HEK293 (cell line): ENCODE measurements at regions not wholly inside any gene's neighbourhood (a gene's known extent, or its start where the extent isn't known, plus 50 kb on each side); places are given as distances from the start of the nearest gene placed in this dataset.

Experiments used
- CTCF ChIA-PET: fragments of 350-600 bp; formaldehyde crosslinking; extraction: SDS; loops from one replicate; lab custom pipeline; 2021; ENCODE audit warnings: antibody characterized with exemption; lab: Yijun Ruan, JAX
- POLR2A ChIA-PET: fragments of 300-600 bp; formaldehyde crosslinking; extraction: SDS; loops from one replicate; lab custom pipeline; 2020; ENCODE audit warnings: antibody characterized with exemption, inconsistent platforms; lab: Yijun Ruan, JAX
- H3K27ac ChIP-seq: fragments of 200-500 bp; sonication (Bioruptor generic); 2 replicates; pipeline ENCODE4 v1.5.1; 2014; ENCODE audit warnings: low read depth, low read length, control low read depth, inconsistent platforms; ENCODE audit errors: extremely low read depth
- H3K36me3 ChIP-seq, 2 experiments: fragments of 200-500 bp in 1 of 2; sonication (Bioruptor generic) in 1 of 2; 1 replicate in 1 of 2; 2 replicates in 1 of 2; pipeline ENCODE4 v1.5.1; 2014 to 2017; ENCODE audit warnings: inconsistent platforms in 2 of 2, low read length in 2 of 2; ENCODE audit not compliant: control insufficient read depth in 2 of 2, insufficient read depth in 1 of 2
- H3K4me1 ChIP-seq: fragments of 200-500 bp; sonication (Bioruptor generic); 2 replicates; pipeline ENCODE4 v1.5.1; 2014; ENCODE audit warnings: mild to moderate bottlenecking, low read length, inconsistent platforms; ENCODE audit not compliant: control insufficient read depth, insufficient read depth
- H3K4me3 ChIP-seq: 2 replicates; pipeline ENCODE4 v1.5.1; 2011; ENCODE audit warnings: low read depth, mild to moderate bottlenecking, control low read depth, low read length, moderate library complexity
- H3K9me3 ChIP-seq: fragments of 200-500 bp; sonication (Bioruptor generic); 2 replicates; pipeline ENCODE4 v1.5.1; 2014; ENCODE audit warnings: low read depth, low read length, inconsistent platforms; ENCODE audit not compliant: control insufficient read depth, insufficient read depth
- GLI4 ChIP-seq: fragments of 450-650 bp; formaldehyde crosslinking; IDR thresholded peaks from 2 replicates; pipeline ENCODE4 v1.5.1; 2016; ENCODE audit warnings: missing biosample characterization, missing genetic modification characterization
- GLIS1 ChIP-seq: fragments of 450-650 bp; formaldehyde crosslinking; IDR thresholded peaks from 2 replicates; pipeline ENCODE4 v1.5.1; 2016; ENCODE audit warnings: missing biosample characterization, missing genetic modification characterization
- OSR2 ChIP-seq: fragments of 450-650 bp; formaldehyde crosslinking; IDR thresholded peaks from 2 replicates; pipeline ENCODE4 v1.5.1; 2016; ENCODE audit warnings: missing biosample characterization, missing genetic modification characterization
- PRDM1 ChIP-seq: fragments of 450-650 bp; formaldehyde crosslinking; IDR thresholded peaks from 2 replicates; pipeline ENCODE4; 2016; ENCODE audit warnings: missing biosample characterization, missing genetic modification characterization
- SCRT2 ChIP-seq: fragments of 450-650 bp; formaldehyde crosslinking; IDR thresholded peaks from 2 replicates; pipeline ENCODE4 v1.5.1; 2016; ENCODE audit warnings: missing biosample characterization, missing genetic modification characterization
- SP3 ChIP-seq: fragments of 450-650 bp; formaldehyde crosslinking; IDR thresholded peaks from 2 replicates; pipeline ENCODE4 v1.5.1; 2016; ENCODE audit warnings: missing biosample characterization, missing genetic modification characterization
- ZBTB20 ChIP-seq: fragments of 450-650 bp; formaldehyde crosslinking; IDR thresholded peaks from 2 replicates; pipeline ENCODE4 v1.5.1; 2016; ENCODE audit warnings: missing biosample characterization, missing genetic modification characterization
- ZNF112 ChIP-seq: fragments of 450-650 bp; formaldehyde crosslinking; IDR thresholded peaks from 2 replicates; pipeline ENCODE4 v1.5.0; 2017; ENCODE audit warnings: missing biosample characterization, missing genetic modification characterization
- ZNF132 ChIP-seq: fragments of 450-650 bp; formaldehyde crosslinking; IDR thresholded peaks from 2 replicates; pipeline ENCODE4 v1.5.1; 2017; ENCODE audit warnings: missing biosample characterization, missing genetic modification characterization, borderline replicate concordance
- ZNF155 ChIP-seq: fragments of 450-650 bp; formaldehyde crosslinking; IDR thresholded peaks from 2 replicates; pipeline ENCODE4 v1.5.1; 2016; ENCODE audit warnings: missing biosample characterization, missing genetic modification characterization
- ZNF18 ChIP-seq: fragments of 450-650 bp; formaldehyde crosslinking; IDR thresholded peaks from 2 replicates; pipeline ENCODE4 v1.5.1; 2016; ENCODE audit warnings: missing biosample characterization, missing genetic modification characterization
- ZNF311 ChIP-seq: fragments of 450-650 bp; formaldehyde crosslinking; IDR thresholded peaks from 2 replicates; pipeline ENCODE4 v1.5.1; 2017; ENCODE audit warnings: missing biosample characterization, missing genetic modification characterization, borderline replicate concordance
- ZNF350 ChIP-seq: fragments of 450-650 bp; formaldehyde crosslinking; IDR thresholded peaks from 2 replicates; pipeline ENCODE4 v1.5.0; 2017; ENCODE audit warnings: missing biosample characterization, mild to moderate bottlenecking, missing genetic modification characterization
- ZNF416 ChIP-seq: fragments of 450-650 bp; formaldehyde crosslinking; IDR thresholded peaks from 2 replicates; pipeline ENCODE4 v1.5.1; 2016; ENCODE audit warnings: missing biosample characterization, missing genetic modification characterization
- ZNF423 ChIP-seq: fragments of 450-650 bp; formaldehyde crosslinking; IDR thresholded peaks from 2 replicates; pipeline ENCODE4 v1.5.1; 2016; ENCODE audit warnings: missing biosample characterization, missing genetic modification characterization
- ZNF701 ChIP-seq: fragments of 450-650 bp; formaldehyde crosslinking; IDR thresholded peaks from 2 replicates; pipeline ENCODE4 v1.5.1; 2016; ENCODE audit warnings: missing biosample characterization, missing genetic modification characterization
- TF ChIP-seq, protein P1 (sequence below): fragments of 450-650 bp; formaldehyde crosslinking; IDR thresholded peaks from 2 replicates; pipeline ENCODE4 v1.5.1; 2017; ENCODE audit warnings: missing biosample characterization, mild to moderate bottlenecking, missing genetic modification characterization, moderate library complexity
- TF ChIP-seq, protein P2 (sequence below): fragments of 450-650 bp; IDR thresholded peaks from 2 replicates; pipeline ENCODE4 v1.5.1; 2018; ENCODE audit warnings: missing biosample characterization, mild to moderate bottlenecking, missing genetic modification characterization
- TF ChIP-seq, protein P3 (sequence below): fragments of 450-650 bp; formaldehyde crosslinking; IDR thresholded peaks from 2 replicates; pipeline ENCODE4 v1.5.1; 2016; ENCODE audit warnings: missing biosample characterization, missing genetic modification characterization, borderline replicate concordance

- H3K4me1 ChIP-seq, result no peaks in the 10 kb centered on the region
- POLR2A ChIA-PET, result no interaction called here
- CTCF ChIA-PET, result no interaction called here
- H3K36me3 ChIP-seq, result no peaks in the 10 kb centered on the region
- H3K9me3 ChIP-seq, result no peaks in the 10 kb centered on the region
- H3K27ac ChIP-seq, result no peak overlapping the region
- 0 out of 2 replicates have a peak, but pooled peaks have one; percentile 14 for TF ChIP-seq ZBTB20
- TF ChIP-seq PRDM1, result no peak
- H3K4me3 ChIP-seq, result no peak overlapping the region
Measured at GRCh38 chr7:152514771-152515105, 78.9 kb upstream of the KMT2C start.

- H3K36me3 ChIP-seq, result no peaks in the 10 kb centered on the region
- no peaks in the 10 kb centered on the region for H3K9me3 ChIP-seq
- TF ChIP-seq, protein P1, sequence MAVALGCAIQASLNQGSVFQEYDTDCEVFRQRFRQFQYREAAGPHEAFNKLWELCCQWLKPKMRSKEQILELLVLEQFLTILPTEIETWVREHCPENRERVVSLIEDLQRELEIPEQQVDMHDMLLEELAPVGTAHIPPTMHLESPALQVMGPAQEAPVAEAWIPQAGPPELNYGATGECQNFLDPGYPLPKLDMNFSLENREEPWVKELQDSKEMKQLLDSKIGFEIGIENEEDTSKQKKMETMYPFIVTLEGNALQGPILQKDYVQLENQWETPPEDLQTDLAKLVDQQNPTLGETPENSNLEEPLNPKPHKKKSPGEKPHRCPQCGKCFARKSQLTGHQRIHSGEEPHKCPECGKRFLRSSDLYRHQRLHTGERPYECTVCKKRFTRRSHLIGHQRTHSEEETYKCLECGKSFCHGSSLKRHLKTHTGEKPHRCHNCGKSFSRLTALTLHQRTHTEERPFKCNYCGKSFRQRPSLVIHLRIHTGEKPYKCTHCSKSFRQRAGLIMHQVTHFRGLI, result peak; percentile 75
- TF ChIP-seq ZNF311 (tag by site-specific recombination) (no peak), OSR2 (tag by site-specific recombination) (0 out of 2 replicates have a peak, but pooled peaks have one; percentile 17), SCRT2 (tag by site-specific recombination) (peak; percentile 50; the same call in 1 of the 2 replicates), ZNF132 (tag by site-specific recombination) (0 out of 2 replicates have a peak, but pooled peaks have one; percentile 17), GLIS1 (no peak)
- ChIA-PET CTCF (interaction anchor here (0.6 to 1.0 kb wide), 2 partner anchors 100 to 179 kb away, joined by 3 read pairs; no protein-coding TSS in a partner anchor), POLR2A (interaction anchor here (0.7 kb wide), 1 partner anchor 54 kb away, joined by 6 read pairs; no protein-coding TSS in a partner anchor)
- H3K27ac ChIP-seq, result no peak overlapping the region
- H3K4me1 ChIP-seq, result no peaks in the 10 kb centered on the region
- no peak overlapping the region for H3K4me3 ChIP-seq
Measured at GRCh38 chr7:152513861-152514770, 78.3 kb upstream of the KMT2C start.

GRCh38 chr7:152512706-152513105 is 76.9 kb upstream of the KMT2C start:
- Histone ChIP-seq H3K4me1 (no peaks in the 10 kb centered on the region), H3K4me3 (no peak overlapping the region), H3K9me3 (no peaks in the 10 kb centered on the region), H3K36me3 (no peaks in the 10 kb centered on the region), H3K27ac (no peak overlapping the region)
- ChIA-PET POLR2A (no interaction called here), CTCF (interaction anchor here (0.5 to 1.0 kb wide), 3 partner anchors 30 to 177 kb away, joined by 3 read pairs; no protein-coding TSS in a partner anchor)
- TF ChIP-seq ZNF416 (tag by site-specific recombination) (no peak), ZNF350 (no peak), ZNF112 (tag by site-specific recombination) (no peak), ZNF155 (tag by site-specific recombination) (no peak), SP3 (no peak), ZNF18 (tag by site-specific recombination) (no peak), ZNF423 (tag by site-specific recombination) (no peak), GLIS1 (no peak), GLI4 (tag by site-specific recombination) (no peak), ZNF701 (tag by site-specific recombination) (no peak)
- TF ChIP-seq, protein P2, sequence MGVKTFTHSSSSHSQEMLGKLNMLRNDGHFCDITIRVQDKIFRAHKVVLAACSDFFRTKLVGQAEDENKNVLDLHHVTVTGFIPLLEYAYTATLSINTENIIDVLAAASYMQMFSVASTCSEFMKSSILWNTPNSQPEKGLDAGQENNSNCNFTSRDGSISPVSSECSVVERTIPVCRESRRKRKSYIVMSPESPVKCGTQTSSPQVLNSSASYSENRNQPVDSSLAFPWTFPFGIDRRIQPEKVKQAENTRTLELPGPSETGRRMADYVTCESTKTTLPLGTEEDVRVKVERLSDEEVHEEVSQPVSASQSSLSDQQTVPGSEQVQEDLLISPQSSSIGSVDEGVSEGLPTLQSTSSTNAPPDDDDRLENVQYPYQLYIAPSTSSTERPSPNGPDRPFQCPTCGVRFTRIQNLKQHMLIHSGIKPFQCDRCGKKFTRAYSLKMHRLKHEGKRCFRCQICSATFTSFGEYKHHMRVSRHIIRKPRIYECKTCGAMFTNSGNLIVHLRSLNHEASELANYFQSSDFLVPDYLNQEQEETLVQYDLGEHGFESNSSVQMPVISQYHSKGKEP (tag by site-specific recombination), result no peak
- TF ChIP-seq, protein P3, sequence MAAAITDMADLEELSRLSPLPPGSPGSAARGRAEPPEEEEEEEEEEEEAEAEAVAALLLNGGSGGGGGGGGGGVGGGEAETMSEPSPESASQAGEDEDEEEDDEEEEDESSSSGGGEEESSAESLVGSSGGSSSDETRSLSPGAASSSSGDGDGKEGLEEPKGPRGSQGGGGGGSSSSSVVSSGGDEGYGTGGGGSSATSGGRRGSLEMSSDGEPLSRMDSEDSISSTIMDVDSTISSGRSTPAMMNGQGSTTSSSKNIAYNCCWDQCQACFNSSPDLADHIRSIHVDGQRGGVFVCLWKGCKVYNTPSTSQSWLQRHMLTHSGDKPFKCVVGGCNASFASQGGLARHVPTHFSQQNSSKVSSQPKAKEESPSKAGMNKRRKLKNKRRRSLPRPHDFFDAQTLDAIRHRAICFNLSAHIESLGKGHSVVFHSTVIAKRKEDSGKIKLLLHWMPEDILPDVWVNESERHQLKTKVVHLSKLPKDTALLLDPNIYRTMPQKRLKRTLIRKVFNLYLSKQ (tag by site-specific recombination), result no peak
